GM12874 (cell line): ENCODE measurements at regions not wholly inside any gene's neighbourhood (a gene's known extent, or its start where the extent isn't known, plus 50 kb on each side); places are given as distances from the start of the nearest gene placed in this dataset.

ENCODE experiments used
- TF ChIP-seq, protein P1 (sequence below): IDR thresholded peaks from 2 replicates; pipeline ENCODE4 v1.5.1; 2011; ENCODE audit warnings: low read depth, mild to moderate bottlenecking, control low read depth, low read length, moderate library complexity; ENCODE audit not compliant: insufficient read depth

DNA sequence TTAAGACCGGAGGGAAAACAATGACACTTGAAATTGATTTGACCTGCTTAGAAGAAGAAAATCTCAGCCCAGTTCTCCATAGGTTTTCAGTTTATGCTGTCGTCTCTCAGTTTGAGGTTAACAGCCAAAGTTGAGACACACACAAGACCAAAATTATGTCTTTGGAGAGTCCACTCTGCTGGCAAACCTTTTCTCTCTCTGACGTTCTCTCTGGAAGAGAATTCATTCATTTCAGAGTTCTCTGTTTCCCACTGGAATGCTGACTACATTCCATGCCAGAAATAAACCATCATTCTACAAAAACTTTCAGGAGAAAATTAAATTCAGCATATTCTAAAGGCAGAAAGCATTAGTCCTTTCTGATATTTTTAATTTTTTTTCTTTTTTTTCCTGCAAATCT, 155.2 kb downstream of the TFAP2A start:
- TF ChIP-seq, protein P1, sequence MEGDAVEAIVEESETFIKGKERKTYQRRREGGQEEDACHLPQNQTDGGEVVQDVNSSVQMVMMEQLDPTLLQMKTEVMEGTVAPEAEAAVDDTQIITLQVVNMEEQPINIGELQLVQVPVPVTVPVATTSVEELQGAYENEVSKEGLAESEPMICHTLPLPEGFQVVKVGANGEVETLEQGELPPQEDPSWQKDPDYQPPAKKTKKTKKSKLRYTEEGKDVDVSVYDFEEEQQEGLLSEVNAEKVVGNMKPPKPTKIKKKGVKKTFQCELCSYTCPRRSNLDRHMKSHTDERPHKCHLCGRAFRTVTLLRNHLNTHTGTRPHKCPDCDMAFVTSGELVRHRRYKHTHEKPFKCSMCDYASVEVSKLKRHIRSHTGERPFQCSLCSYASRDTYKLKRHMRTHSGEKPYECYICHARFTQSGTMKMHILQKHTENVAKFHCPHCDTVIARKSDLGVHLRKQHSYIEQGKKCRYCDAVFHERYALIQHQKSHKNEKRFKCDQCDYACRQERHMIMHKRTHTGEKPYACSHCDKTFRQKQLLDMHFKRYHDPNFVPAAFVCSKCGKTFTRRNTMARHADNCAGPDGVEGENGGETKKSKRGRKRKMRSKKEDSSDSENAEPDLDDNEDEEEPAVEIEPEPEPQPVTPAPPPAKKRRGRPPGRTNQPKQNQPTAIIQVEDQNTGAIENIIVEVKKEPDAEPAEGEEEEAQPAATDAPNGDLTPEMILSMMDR, result no peak

DNA sequence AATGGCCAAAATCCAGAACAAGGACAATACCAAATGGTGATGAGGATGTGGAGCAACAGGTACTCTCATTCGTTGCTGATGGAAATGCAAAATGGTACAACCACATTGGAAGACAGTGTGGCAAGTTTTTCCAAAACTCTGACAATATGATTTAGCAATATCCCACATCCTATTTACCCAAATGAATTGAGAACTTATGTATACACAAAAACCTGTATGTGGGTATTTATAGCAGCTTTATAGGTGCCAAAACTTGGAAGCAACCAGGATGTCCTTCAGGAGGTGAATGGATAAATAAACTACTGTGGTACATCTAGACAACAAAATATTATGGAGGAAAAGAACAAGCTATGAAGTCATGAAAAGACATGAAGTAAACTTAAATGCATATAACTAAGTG, 156.5 kb downstream of the TFAP2A start:
- TF ChIP-seq, protein P1, result no peak

DNA sequence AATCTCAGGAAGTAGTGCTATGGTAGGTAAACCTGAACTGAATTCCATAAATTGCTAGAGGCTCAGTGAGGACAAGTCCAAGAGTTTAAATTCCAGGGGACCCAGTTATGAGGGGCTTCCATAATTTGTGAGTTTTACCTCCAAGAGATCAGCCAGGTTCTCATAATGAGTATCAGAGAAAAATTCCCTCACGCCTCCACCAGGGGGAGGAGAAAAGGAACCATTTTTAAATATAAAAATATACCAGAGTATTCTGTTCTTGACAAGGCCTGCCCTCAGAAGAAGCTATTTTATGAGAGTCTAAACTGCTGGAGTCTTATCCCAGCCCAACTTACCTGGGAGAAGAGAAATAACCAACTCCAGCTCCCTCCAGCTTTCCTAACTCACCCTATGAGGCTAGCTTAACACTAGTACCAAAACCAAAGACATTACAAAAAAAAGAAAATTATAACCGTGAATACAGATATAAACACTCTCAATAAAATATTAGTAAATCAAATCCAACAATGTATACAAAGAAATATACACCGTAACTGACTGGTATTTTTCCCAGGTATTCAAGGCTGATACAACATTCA, 158.7 kb downstream of the TFAP2A start:
- TF ChIP-seq, protein P1, result peak; percentile 39; the same call in 1 of the 2 replicates

DNA sequence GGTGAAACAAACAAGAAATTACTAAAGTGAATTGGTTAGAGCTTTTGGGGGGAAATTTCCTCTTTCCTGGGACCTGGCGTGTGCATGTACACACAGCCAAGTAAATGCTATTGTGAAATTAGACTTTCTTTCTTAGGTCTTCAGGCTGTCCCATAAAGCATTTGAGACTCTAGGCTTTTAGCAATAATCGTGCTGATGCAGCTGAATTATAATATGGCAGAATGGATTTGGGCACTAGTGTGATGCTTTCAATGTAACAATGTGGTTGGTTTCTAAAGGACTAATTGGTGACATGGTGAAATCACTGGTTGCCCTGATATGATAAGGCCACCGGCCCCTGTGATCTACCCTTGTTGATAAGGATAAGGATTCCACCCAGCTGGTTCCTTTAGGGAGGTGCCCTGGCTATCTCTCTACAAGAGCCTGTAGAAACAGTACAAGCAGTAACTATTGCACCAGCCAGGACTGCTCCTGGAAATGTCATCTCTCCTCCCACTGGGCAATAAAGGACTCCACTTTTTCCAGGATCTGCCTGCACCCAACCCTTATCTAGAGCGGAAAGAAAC, 164.1 kb downstream of the TFAP2A start:
- TF ChIP-seq, protein P1, result no peak

DNA sequence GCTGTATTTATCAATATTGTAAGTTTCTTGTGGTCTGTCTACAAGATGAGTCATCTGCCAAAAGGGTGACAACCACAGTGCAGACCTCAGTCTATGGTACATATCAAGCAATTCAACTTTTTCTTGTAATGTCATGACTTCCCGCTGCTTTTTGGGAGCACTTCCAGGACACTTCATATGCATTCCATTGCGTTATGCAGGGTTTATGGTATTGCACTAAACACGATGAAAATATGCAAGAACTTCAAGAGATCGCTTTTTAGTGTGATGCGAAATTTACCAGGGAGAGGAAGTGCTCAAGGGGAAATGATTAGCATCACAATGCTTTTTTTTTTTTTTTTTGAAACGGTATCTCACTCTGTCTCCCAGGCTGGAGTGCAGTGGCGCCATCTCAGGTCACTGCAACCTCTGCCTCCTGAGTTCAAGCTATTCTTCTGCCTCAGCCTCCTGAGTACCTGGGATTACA, 166.5 kb downstream of the TFAP2A start:
- TF ChIP-seq, protein P1, result no peak

DNA sequence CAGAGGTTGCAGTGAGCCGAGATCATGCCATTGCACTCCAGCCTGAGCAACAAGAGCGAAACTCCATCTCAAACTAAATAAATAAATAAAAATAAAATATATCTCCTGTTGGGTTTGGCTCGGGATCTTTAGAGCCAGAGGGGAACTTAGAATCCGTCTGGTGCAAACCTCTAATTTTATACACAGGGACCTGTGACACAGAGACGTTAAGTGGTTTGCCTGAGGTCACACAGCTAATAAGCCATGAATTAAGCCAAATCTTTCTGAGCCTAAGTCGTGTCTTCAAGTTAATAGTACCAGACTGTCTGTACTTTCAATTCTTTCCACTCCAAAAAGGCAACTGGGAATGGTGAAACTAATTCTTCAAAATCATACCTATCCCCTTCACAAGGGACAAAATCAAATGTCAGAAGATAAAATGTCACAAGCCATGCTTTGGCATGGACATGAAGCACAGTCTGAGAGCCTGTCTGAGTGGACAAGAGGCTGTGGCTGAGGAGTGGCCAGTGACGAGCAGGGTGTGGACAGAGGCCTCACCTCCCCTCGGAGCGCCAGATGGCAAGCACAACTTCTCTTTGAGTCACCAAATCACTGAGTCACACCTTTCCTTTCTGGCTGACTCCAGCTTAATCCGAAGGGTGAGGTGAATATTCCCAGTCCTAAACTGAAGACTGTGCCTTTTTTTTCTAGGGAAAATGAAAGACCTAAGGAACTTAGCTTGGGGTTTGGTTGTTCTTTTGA, 177.4 kb downstream of the TFAP2A start:
- TF ChIP-seq, protein P1, result no peak

DNA sequence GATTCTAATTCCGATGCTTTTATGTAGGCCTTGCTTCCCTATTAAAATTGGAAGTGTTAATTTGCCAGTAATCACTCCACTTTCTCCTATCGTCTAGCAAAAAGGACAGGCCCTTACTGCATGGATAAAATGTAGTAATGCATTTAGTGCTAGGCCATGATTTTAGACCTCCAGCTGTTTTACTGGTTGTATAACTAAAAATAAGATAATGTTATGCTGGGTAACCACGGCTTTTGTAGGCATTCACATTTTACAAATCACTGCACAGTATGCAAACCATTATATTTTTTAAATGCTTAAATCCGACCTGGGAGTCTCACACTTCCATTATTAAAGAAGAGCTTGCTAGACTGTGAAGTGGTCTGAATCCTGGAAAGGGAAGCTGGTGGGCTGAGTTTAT, 179.5 kb downstream of the TFAP2A start:
- TF ChIP-seq, protein P1, result no peak
